Tibial artery (tissue), 4 donors: ENCODE measurements at regions not wholly inside any gene's neighbourhood (a gene's known extent, or its start where the extent isn't known, plus 50 kb on each side); places are given as distances from the start of the nearest gene placed in this dataset.
A peak's percentile ranks its signal among the peaks of the same experiment; 100 is the strongest.

Experiments
- DNase-seq, 2 donors: peaks; one replicate each; pipeline ENCODE4 v3.0.0-alpha.2; 2019
- H3K27ac ChIP-seq, 2 donors: fragments of 200-600 bp; sonication (generic) in 1 of 2; 1 replicate in 1 of 2; 2 replicates in 1 of 2; pipeline ENCODE4 v1.5.1; 2018 to 2019; ENCODE audit warnings: mild to moderate bottlenecking in 1 of 2
- H3K27me3 ChIP-seq, 2 donors: fragments of 200-600 bp; sonication (generic) in 1 of 2; one replicate each; pipeline versions ENCODE4 v1.5.1 to v1.6.0; 2016 to 2019
- H3K36me3 ChIP-seq, 3 donors: fragments of 200-600 bp; sonication (generic) in 2 of 3; one replicate each; pipeline ENCODE4 v1.5.1; 2016 to 2019; ENCODE audit warnings: mild to moderate bottlenecking in 2 of 3
- H3K4me1 ChIP-seq, 4 donors: fragments of 200-600 bp; sonication (generic) in 2 of 4; 1 replicate in 3 of 4; 2 replicates in 1 of 4; pipeline ENCODE4 v1.5.1; 2016 to 2019
- H3K4me3 ChIP-seq, 2 donors: fragments of 200-600 bp; sonication (generic) in 1 of 2; 1 replicate in 1 of 2; 2 replicates in 1 of 2; pipeline ENCODE4 v1.5.1; 2018 to 2019; ENCODE audit warnings: mild to moderate bottlenecking in 2 of 2
- H3K9me3 ChIP-seq, 3 donors: fragments of 200-600 bp; sonication (generic) in 1 of 3; one replicate each; pipeline ENCODE4 v1.5.1; 2016 to 2019
- CTCF ChIP-seq, 2 experiments: fragments of 200-600 bp in 1 of 2; fragments of 450-650 bp in 1 of 2; IDR thresholded peaks; one replicate each; pipeline ENCODE4 v1.5.1; 2017 to 2019; ENCODE audit warnings: antibody characterized with exemption in 2 of 2, mild to moderate bottlenecking in 1 of 2, moderate library complexity in 1 of 2
- intact Hi-C: fragments of 100-400 bp; cut with DNase I; formaldehyde crosslinking; loops from one replicate; pipeline ENCODE4 v1.15.0; 2023; ENCODE audit warnings: low total_unique reads

GRCh38 chr11:8748317-8748716, 65.7 kb downstream of the RPL27A start:
- H3K27me3 ChIP-seq, result no peaks in the 10 kb centered on the region
- no peaks in the 10 kb centered on the region for H3K4me1 ChIP-seq
- TF ChIP-seq CTCF (IDR thresholded peaks at IDR 0.05), result no peak
- no peak for DNase-seq
- peaks cover 0 to 17% (median 0%) of the 10 kb centered on the region in 3 donors for H3K36me3 ChIP-seq
- no peak overlapping the region for H3K27ac ChIP-seq
- H3K4me3 ChIP-seq, result no peak overlapping the region
- intact Hi-C loops, result no loop called here
- peaks cover 0 to 6% (median 0%) of the 10 kb centered on the region in 3 donors for H3K9me3 ChIP-seq

- DNase-seq, result no peak
- intact Hi-C loops, result no loop called here
- Histone ChIP-seq H3K9me3 (peaks cover 0 to 7% (median 0%) of the 10 kb centered on the region in 3 donors), H3K27me3 (no peaks in the 10 kb centered on the region), H3K36me3 (peaks cover 0 to 17% (median 0%) of the 10 kb centered on the region in 3 donors), H3K4me3 (no peak overlapping the region), H3K27ac (peak overlapping the region in 1 of 2 donors; percentile 16), H3K4me1 (no peaks in the 10 kb centered on the region)
- TF ChIP-seq CTCF (IDR thresholded peaks at IDR 0.05), result no peak
These were observed 66.6 kb downstream of the RPL27A start for GRCh38 chr11:8749202-8749601.

GRCh38 chr11:8754241-8754640, 71.6 kb downstream of the RPL27A start:
- no peaks in the 10 kb centered on the region for H3K36me3 ChIP-seq
- H3K9me3 ChIP-seq, result peaks cover 0 to 7% (median 0%) of the 10 kb centered on the region in 3 donors
- H3K4me1 ChIP-seq, result peaks cover 0 to 34% (median 15%) of the 10 kb centered on the region in 4 donors
- no peak overlapping the region for H3K4me3 ChIP-seq
- intact Hi-C loops, result no loop called here
- peak overlapping the region in 1 of 2 donors; percentile 79 for H3K27ac ChIP-seq
- no peak for DNase-seq
- H3K27me3 ChIP-seq, result no peaks in the 10 kb centered on the region
- TF ChIP-seq CTCF (IDR thresholded peaks at IDR 0.05), result no peak

GRCh38 chr11:8756201-8756600, 73.6 kb downstream of the RPL27A start:
- Histone ChIP-seq H3K4me1 (peaks cover 0 to 54% (median 32%) of the 10 kb centered on the region in 4 donors), H3K9me3 (peaks cover 0 to 7% (median 0%) of the 10 kb centered on the region in 3 donors), H3K27ac (peak overlapping the region; percentile 68 to 79), H3K27me3 (no peaks in the 10 kb centered on the region), H3K4me3 (no peak overlapping the region), H3K36me3 (no peaks in the 10 kb centered on the region)
- intact Hi-C loops, result no loop called here
- TF ChIP-seq CTCF (IDR thresholded peaks at IDR 0.05), result no peak
- DNase-seq, result no peak

- Histone ChIP-seq H3K27ac (peak overlapping the region; percentile 68 to 79), H3K4me1 (peaks cover 0 to 61% (median 34%) of the 10 kb centered on the region in 4 donors), H3K27me3 (no peaks in the 10 kb centered on the region), H3K4me3 (no peak overlapping the region), H3K9me3 (peaks cover 0 to 7% (median 0%) of the 10 kb centered on the region in 3 donors), H3K36me3 (no peaks in the 10 kb centered on the region)
- no peak for TF ChIP-seq CTCF (IDR thresholded peaks at IDR 0.05)
- DNase-seq, result no peak
- intact Hi-C loops, result no loop called here
These were observed 74.5 kb downstream of the RPL27A start for GRCh38 chr11:8757047-8757446.

- Histone ChIP-seq H3K27ac (peak overlapping the region; percentile 68 to 79), H3K9me3 (peaks cover 0 to 7% (median 0%) of the 10 kb centered on the region in 3 donors), H3K4me3 (no peak overlapping the region), H3K4me1 (peaks cover 0 to 64% (median 34%) of the 10 kb centered on the region in 4 donors), H3K27me3 (no peaks in the 10 kb centered on the region), H3K36me3 (no peaks in the 10 kb centered on the region)
- intact Hi-C loops, result no loop called here
- no peak for TF ChIP-seq CTCF (IDR thresholded peaks at IDR 0.05)
- no peak for DNase-seq
These were observed 74.9 kb downstream of the RPL27A start for GRCh38 chr11:8757533-8757932.
